GM10248 (cell line): ENCODE measurements at regions not wholly inside any gene's neighbourhood (a gene's known extent, or its start where the extent isn't known, plus 50 kb on each side); places are given as distances from the start of the nearest gene placed in this dataset.

Source experiments
- CTCF ChIA-PET: fragments of 300-600 bp; sonication (Branson Sonifier 250); formaldehyde crosslinking; extraction: SDS; loops from one replicate; lab custom pipeline; 2021; ENCODE audit warnings: antibody characterized with exemption; lab: Yijun Ruan, JAX
- POLR2A ChIA-PET: fragments of 350-650 bp; sonication (Branson Sonifier 250); formaldehyde crosslinking; extraction: SDS; loops from one replicate; lab custom pipeline; 2020; ENCODE audit warnings: antibody characterized with exemption; lab: Yijun Ruan, JAX
- DNase-seq: peaks from one replicate; pipeline ENCODE4 v3.0.0; 2012; ENCODE audit errors: extremely low spot score
- CTCF ChIP-seq: IDR thresholded peaks from 2 replicates; pipeline ENCODE4 v1.5.1; 2012; ENCODE audit warnings: mild to moderate bottlenecking, low read depth; ENCODE audit errors: extremely low read depth, missing control alignments, control extremely low read depth

- ChIA-PET POLR2A (no interaction called here), CTCF (no interaction called here)
- DNase-seq = no peak
- no peak for TF ChIP-seq CTCF
These were observed 231.5 kb downstream of the LOXHD1 start for GRCh38 chr18:46425511-46425910.

GRCh38 chr18:46426021-46426678 lies 230.9 kb downstream of the LOXHD1 start:
- DNase-seq = no peak
- ChIA-PET CTCF (no interaction called here), POLR2A (no interaction called here)
- TF ChIP-seq CTCF = no peak

GRCh38 chr18:46426679-46427047 lies 230.4 kb downstream of the LOXHD1 start:
- no peak for TF ChIP-seq CTCF
- ChIA-PET POLR2A (no interaction called here), CTCF (no interaction called here)
- DNase-seq = no peak
